T-helper 17 cell (primary cell): ENCODE measurements at regions not wholly inside any gene's neighbourhood (a gene's known extent, or its start where the extent isn't known, plus 50 kb on each side); places are given as distances from the start of the nearest gene placed in this dataset.

Experiments used
- ATAC-seq: fragments of 150-1000 bp; cut with Tn5 transposase; 2 replicates; pipeline ENCODE4 v1.10.0; 2021; ENCODE audit warnings: mild to moderate bottlenecking, moderate library complexity
- DNase-seq, 3 donors: peaks; one replicate each; pipeline versions ENCODE4 v3.0.0 to v3.0.0-alpha.2; 2020 to 2021
- H3K9me3 ChIP-seq: one replicate; pipeline ENCODE4 v1.7.0; 2013; ENCODE audit warnings: low read length, mild to moderate bottlenecking; ENCODE audit not compliant: control insufficient read depth, poor library complexity, severe bottlenecking
- H3K27ac Mint-ChIP-seq: one replicate; pipeline ENCODE4 v1.8.0; 2022; ENCODE audit warnings: mild to moderate bottlenecking, moderate library complexity, mixed read lengths
- H3K27me3 Mint-ChIP-seq: one replicate; pipeline ENCODE4 v1.8.0; 2022; ENCODE audit warnings: mixed read lengths
- H3K36me3 Mint-ChIP-seq: one replicate; pipeline ENCODE4 v1.8.0; 2022; ENCODE audit warnings: low read depth, mixed read lengths
- H3K4me1 Mint-ChIP-seq: one replicate; pipeline ENCODE4 v1.8.0; 2022; ENCODE audit warnings: mild to moderate bottlenecking, mixed read lengths
- H3K4me3 Mint-ChIP-seq: one replicate; pipeline ENCODE4 v1.8.0; 2022; ENCODE audit warnings: mild to moderate bottlenecking, moderate library complexity, mixed read lengths

- ATAC-seq: no peak
- H3K36me3 Mint-ChIP-seq: no peaks in the 10 kb centered on the region
These were observed 262.7 kb upstream of the RGS18 start for GRCh38 chr1:191895462-191896058.

GRCh38 chr1:191897134-191897533 lies 261.1 kb upstream of the RGS18 start:
- H3K27me3 Mint-ChIP-seq: no peaks in the 10 kb centered on the region
- no peaks in the 10 kb centered on the region for H3K36me3 Mint-ChIP-seq
- H3K4me3 Mint-ChIP-seq: no peak overlapping the region
- ATAC-seq (no peak), DNase-seq (no peak)
- no peaks in the 10 kb centered on the region for H3K9me3 ChIP-seq
- no peak overlapping the region for H3K27ac Mint-ChIP-seq
- no peaks in the 10 kb centered on the region for H3K4me1 Mint-ChIP-seq

More at GRCh38 chr1:191895462-191896058, 262.7 kb upstream of the RGS18 start:
- no peak for DNase-seq
- no peak overlapping the region for H3K27ac Mint-ChIP-seq
- no peaks in the 10 kb centered on the region for H3K27me3 Mint-ChIP-seq
- H3K4me3 Mint-ChIP-seq: no peak overlapping the region
- no peaks in the 10 kb centered on the region for H3K9me3 ChIP-seq
- H3K4me1 Mint-ChIP-seq: no peaks in the 10 kb centered on the region

GRCh38 chr1:191901651-191902050 lies 256.6 kb upstream of the RGS18 start:
- H3K9me3 ChIP-seq: no peaks in the 10 kb centered on the region

GRCh38 chr1:191904991-191905390 lies 253.3 kb upstream of the RGS18 start:
- Mint-ChIP-seq H3K4me1 (no peaks in the 10 kb centered on the region), H3K4me3 (no peak overlapping the region), H3K27ac (no peak overlapping the region), H3K36me3 (no peaks in the 10 kb centered on the region), H3K27me3 (no peaks in the 10 kb centered on the region)
- H3K9me3 ChIP-seq: no peaks in the 10 kb centered on the region
- ATAC-seq (no peak), DNase-seq (no peak)

More at GRCh38 chr1:191901651-191902050, 256.6 kb upstream of the RGS18 start:
- no peak overlapping the region for H3K27ac Mint-ChIP-seq
- no peak overlapping the region for H3K4me3 Mint-ChIP-seq
- ATAC-seq (no peak), DNase-seq (no peak)
- no peaks in the 10 kb centered on the region for H3K4me1 Mint-ChIP-seq
- no peaks in the 10 kb centered on the region for H3K36me3 Mint-ChIP-seq
- no peaks in the 10 kb centered on the region for H3K27me3 Mint-ChIP-seq

GRCh38 chr1:191905781-191906180 lies 252.5 kb upstream of the RGS18 start:
- no peaks in the 10 kb centered on the region for H3K9me3 ChIP-seq
- Mint-ChIP-seq H3K27me3 (no peaks in the 10 kb centered on the region), H3K4me3 (no peak overlapping the region), H3K27ac (no peak overlapping the region), H3K4me1 (no peaks in the 10 kb centered on the region), H3K36me3 (no peaks in the 10 kb centered on the region)
- DNase-seq (no peak), ATAC-seq (no peak)

GRCh38 chr1:191907121-191907520 lies 251.1 kb upstream of the RGS18 start:
- Mint-ChIP-seq H3K27me3 (no peaks in the 10 kb centered on the region), H3K27ac (no peak overlapping the region), H3K4me1 (no peaks in the 10 kb centered on the region), H3K4me3 (no peak overlapping the region), H3K36me3 (no peaks in the 10 kb centered on the region)
- no peaks in the 10 kb centered on the region for H3K9me3 ChIP-seq
- DNase-seq (no peak), ATAC-seq (no peak)

- Mint-ChIP-seq H3K27me3 (no peaks in the 10 kb centered on the region), H3K27ac (no peak overlapping the region), H3K4me3 (no peak overlapping the region), H3K36me3 (no peaks in the 10 kb centered on the region), H3K4me1 (no peaks in the 10 kb centered on the region)
- ATAC-seq: no peak
- H3K9me3 ChIP-seq: no peaks in the 10 kb centered on the region
- no peak for DNase-seq
These were observed 248.0 kb upstream of the RGS18 start for GRCh38 chr1:191910245-191910644.

GRCh38 chr1:191912517-191912916 lies 245.7 kb upstream of the RGS18 start:
- no peaks in the 10 kb centered on the region for H3K4me1 Mint-ChIP-seq
- H3K4me3 Mint-ChIP-seq: no peak overlapping the region
- no peaks in the 10 kb centered on the region for H3K27me3 Mint-ChIP-seq
- no peak for DNase-seq
- H3K36me3 Mint-ChIP-seq: no peaks in the 10 kb centered on the region
- H3K9me3 ChIP-seq: no peaks in the 10 kb centered on the region
- ATAC-seq: no peak
- no peak overlapping the region for H3K27ac Mint-ChIP-seq

- no peaks in the 10 kb centered on the region for H3K9me3 ChIP-seq
- no peak for DNase-seq
- no peaks in the 10 kb centered on the region for H3K27me3 Mint-ChIP-seq
- no peak overlapping the region for H3K27ac Mint-ChIP-seq
- no peak for ATAC-seq
- no peak overlapping the region for H3K4me3 Mint-ChIP-seq
- H3K4me1 Mint-ChIP-seq: no peaks in the 10 kb centered on the region
- no peaks in the 10 kb centered on the region for H3K36me3 Mint-ChIP-seq
These were observed 244.8 kb upstream of the RGS18 start for GRCh38 chr1:191913260-191913977.

- Mint-ChIP-seq H3K4me1 (no peaks in the 10 kb centered on the region), H3K4me3 (no peak overlapping the region), H3K27me3 (no peaks in the 10 kb centered on the region), H3K36me3 (no peaks in the 10 kb centered on the region), H3K27ac (no peak overlapping the region)
- no peak for DNase-seq
- no peak for ATAC-seq
- no peaks in the 10 kb centered on the region for H3K9me3 ChIP-seq
These were observed 228.9 kb upstream of the RGS18 start for GRCh38 chr1:191929383-191929782.

- H3K9me3 ChIP-seq: no peaks in the 10 kb centered on the region
- no peak for ATAC-seq
- Mint-ChIP-seq H3K4me3 (no peak overlapping the region), H3K36me3 (no peaks in the 10 kb centered on the region), H3K27ac (no peak overlapping the region), H3K4me1 (no peaks in the 10 kb centered on the region), H3K27me3 (no peaks in the 10 kb centered on the region)
- DNase-seq: no peak
These were observed 214.6 kb upstream of the RGS18 start for GRCh38 chr1:191943684-191944083.

GRCh38 chr1:191953526-191953925 lies 204.7 kb upstream of the RGS18 start:
- Mint-ChIP-seq H3K27ac (no peak overlapping the region), H3K4me3 (no peak overlapping the region), H3K36me3 (no peaks in the 10 kb centered on the region), H3K27me3 (no peaks in the 10 kb centered on the region), H3K4me1 (no peaks in the 10 kb centered on the region)
- no peak for ATAC-seq
- H3K9me3 ChIP-seq: no peaks in the 10 kb centered on the region
- DNase-seq: no peak

- DNase-seq: no peak
- Mint-ChIP-seq H3K27me3 (no peaks in the 10 kb centered on the region), H3K27ac (no peak overlapping the region), H3K4me1 (no peaks in the 10 kb centered on the region), H3K36me3 (no peaks in the 10 kb centered on the region), H3K4me3 (no peak overlapping the region)
- H3K9me3 ChIP-seq: no peaks in the 10 kb centered on the region
- no peak for ATAC-seq
These were observed 198.4 kb upstream of the RGS18 start for GRCh38 chr1:191959856-191960255.

- Mint-ChIP-seq H3K27ac (no peak overlapping the region), H3K36me3 (no peaks in the 10 kb centered on the region), H3K27me3 (no peaks in the 10 kb centered on the region), H3K4me1 (no peaks in the 10 kb centered on the region), H3K4me3 (no peak overlapping the region)
- ATAC-seq (no peak), DNase-seq (no peak)
- H3K9me3 ChIP-seq: no peaks in the 10 kb centered on the region
These were observed 195.0 kb upstream of the RGS18 start for GRCh38 chr1:191963286-191963685.
